Stomach (tissue), 8 donors: ENCODE measurements at regions not wholly inside any gene's neighbourhood (a gene's known extent, or its start where the extent isn't known, plus 50 kb on each side); places are given as distances from the start of the nearest gene placed in this dataset.
A peak's percentile ranks its signal among the peaks of the same experiment; 100 is the strongest.

Experiments
- DNase-seq, 2 donors: peaks; one replicate each; pipeline versions ENCODE4 v3.0.0 to v3.0.0-alpha.2; 2013 to 2019
- H3K27ac ChIP-seq, 5 donors: fragments of 200-600 bp in 4 of 5; sonication (generic) in 4 of 5; one replicate each; pipeline ENCODE4 v1.5.1; 2013 to 2019; ENCODE audit warnings: mild to moderate bottlenecking in 1 of 5, moderate library complexity in 1 of 5
- H3K27me3 ChIP-seq, 3 donors: fragments of 200-600 bp; sonication (generic); one replicate each; pipeline ENCODE4 v1.5.1; 2017 to 2019; ENCODE audit warnings: mixed run types in 1 of 3
- H3K36me3 ChIP-seq, 4 donors: fragments of 200-600 bp; sonication (generic); 1 replicate in 3 of 4; 2 replicates in 1 of 4; pipeline ENCODE4 v1.5.1; 2016 to 2019
- H3K4me1 ChIP-seq, 4 donors: fragments of 200-600 bp; sonication (generic); one replicate each; pipeline ENCODE4 v1.5.1; 2016 to 2019
- H3K4me3 ChIP-seq, 4 donors: fragments of 200-600 bp; sonication (generic) in 3 of 4; one replicate each; pipeline ENCODE4 v1.5.1; 2016 to 2019; ENCODE audit warnings: mild to moderate bottlenecking in 1 of 4
- H3K9me3 ChIP-seq, 4 donors: fragments of 200-600 bp; sonication (generic); one replicate each; pipeline ENCODE4 v1.5.1; 2016 to 2019
- CTCF ChIP-seq, 7 experiments: fragments of 450-650 bp in 4 of 7; fragments of 200-600 bp in 3 of 7; sonication (generic) in 3 of 7; IDR thresholded peaks; one replicate each; pipeline ENCODE4 v1.5.1; 2016 to 2019; ENCODE audit warnings: antibody characterized with exemption in 7 of 7, control low read depth in 2 of 7, mild to moderate bottlenecking in 1 of 7
- EP300 ChIP-seq: sonication (generic); formaldehyde crosslinking; IDR thresholded peaks from one replicate; pipeline ENCODE4 v1.6.1; 2017; ENCODE audit warnings: antibody characterized with exemption
- POLR2A ChIP-seq, 4 donors: fragments of 450-650 bp; IDR thresholded peaks; one replicate each; pipeline ENCODE4 v1.6.1; 2016; ENCODE audit warnings: antibody characterized with exemption in 4 of 4, control low read depth in 2 of 4, mild to moderate bottlenecking in 1 of 4, moderate library complexity in 1 of 4
- POLR2AphosphoS5 ChIP-seq, 3 donors: sonication (generic); formaldehyde crosslinking; IDR thresholded peaks; one replicate each; pipeline ENCODE4 v1.6.1; 2016; ENCODE audit warnings: antibody characterized with exemption in 3 of 3
- WGBS, 5 donors: extraction: QIAGEN DNeasy Blood & Tissue Kit in 3 of 5; methylation state at CpG; one replicate each; pipeline versions ENCODE4 v1.1.5 to v1.1.7; 2013 to 2018; 5-methylcytosine and 5-hydroxymethylcytosine counted together
- intact Hi-C: fragments of 100-400 bp; cut with DNase I; formaldehyde crosslinking; loops from one replicate; pipeline ENCODE4 v1.15.1; 2023; ENCODE audit warnings: low total_unique reads
- donor health status: healthy with polysubstance abuse.
- donor health status: Bipolar disorder and iron deficiency.
- donor health status: healthy.

- Histone ChIP-seq H3K4me1 (no peaks in the 10 kb centered on the region), H3K27me3 (peaks cover 0 to 15% (median 0%) of the 10 kb centered on the region in 3 donors), H3K4me3 (no peak overlapping the region), H3K36me3 (no peaks in the 10 kb centered on the region), H3K9me3 (no peaks in the 10 kb centered on the region), H3K27ac (no peak overlapping the region)
- intact Hi-C loops, result no loop called here
- no peak for TF ChIP-seq POLR2A (IDR thresholded peaks at IDR 0.05)
- no peak for TF ChIP-seq EP300
- TF ChIP-seq CTCF (IDR thresholded peaks at IDR 0.05), result no peak
- no peak for TF ChIP-seq POLR2AphosphoS5 (IDR thresholded peaks at IDR 0.05)
- DNase-seq, result no peak
- 55 to 77% (median 65%) methylated on average over 1 of the region's 1 CpG for whole genome bisulfite sequencing, 5 donors
Observed at GRCh38 chr2:118481299-118481698, 366.1 kb downstream of the EN1 start.

- Histone ChIP-seq H3K4me3 (no peak overlapping the region), H3K36me3 (no peaks in the 10 kb centered on the region), H3K27me3 (peaks cover 0 to 15% (median 0%) of the 10 kb centered on the region in 3 donors), H3K27ac (no peak overlapping the region), H3K9me3 (no peaks in the 10 kb centered on the region), H3K4me1 (no peaks in the 10 kb centered on the region)
- TF ChIP-seq EP300, result no peak
- no peak for TF ChIP-seq POLR2A (IDR thresholded peaks at IDR 0.05)
- TF ChIP-seq POLR2AphosphoS5 (IDR thresholded peaks at IDR 0.05), result no peak
- TF ChIP-seq CTCF (IDR thresholded peaks at IDR 0.05), result no peak
- intact Hi-C loops, result no loop called here
- no peak for DNase-seq
- 86 to 90% (median 87%) methylated on average over 5 of the region's 5 CpGs for WGBS, 5 donors
Observed at GRCh38 chr2:118479020-118479419, 368.4 kb downstream of the EN1 start.

- intact Hi-C loops, result no loop called here
- peak in 1 of 2 donors; percentile 12 for DNase-seq
- H3K36me3 ChIP-seq, result no peaks in the 10 kb centered on the region
- no peak overlapping the region for H3K4me3 ChIP-seq
- H3K9me3 ChIP-seq, result no peaks in the 10 kb centered on the region
- TF ChIP-seq CTCF (IDR thresholded peaks at IDR 0.05) (no peak), POLR2A (IDR thresholded peaks at IDR 0.05) (no peak), EP300 (no peak), POLR2AphosphoS5 (IDR thresholded peaks at IDR 0.05) (no peak)
- 27 to 34% (median 30%) methylated on average over 8 of the region's 8 CpGs for WGBS, 5 donors
- H3K27ac ChIP-seq, result no peak overlapping the region
- peaks cover 0 to 8% (median 0%) of the 10 kb centered on the region in 3 donors for H3K27me3 ChIP-seq
- H3K4me1 ChIP-seq, result no peaks in the 10 kb centered on the region
Observed at GRCh38 chr2:118477111-118477862, 370.2 kb downstream of the EN1 start.

GRCh38 chr2:118475622-118476205 lies 371.7 kb downstream of the EN1 start:
- H3K9me3 ChIP-seq, result no peaks in the 10 kb centered on the region
- H3K4me3 ChIP-seq, result no peak overlapping the region
- H3K4me1 ChIP-seq, result no peaks in the 10 kb centered on the region
- intact Hi-C loops, result no loop called here
- H3K36me3 ChIP-seq, result no peaks in the 10 kb centered on the region
- no peak for TF ChIP-seq EP300
- no peak for TF ChIP-seq POLR2AphosphoS5 (IDR thresholded peaks at IDR 0.05)
- no peak for TF ChIP-seq POLR2A (IDR thresholded peaks at IDR 0.05)
- no peak for TF ChIP-seq CTCF (IDR thresholded peaks at IDR 0.05)
- H3K27me3 ChIP-seq, result peaks cover 0 to 12% (median 0%) of the 10 kb centered on the region in 3 donors
- no peak overlapping the region for H3K27ac ChIP-seq
- DNase-seq, result no peak
- 72 to 87% (median 85%) methylated on average over 9 of the region's 9 CpGs for WGBS, 5 donors
